ENCODE measurements at regions not wholly inside any gene's neighbourhood (a gene's known extent, or its start where the extent isn't known, plus 50 kb on each side); places are given as distances from the start of the nearest gene placed in this dataset.

GRCh38 chr15:94709319-94709718 lies 478.0 kb downstream of the MCTP2 start:
- TF ChIP-seq EP300 (IDR thresholded peaks at IDR 0.05; ENCODE audit: borderline replicate concordance in 1 of 2, low read depth in 1 of 2, low read length in 1 of 2) (no peak), CHD2 (IDR thresholded peaks at IDR 0.05; ENCODE audit: low read length, partially characterized antibody) (no peak), POLR2AphosphoS5 (IDR thresholded peaks at IDR 0.05; ENCODE audit: low read depth, low read length) (no peak)
- TF ChIP-seq, protein P1, sequence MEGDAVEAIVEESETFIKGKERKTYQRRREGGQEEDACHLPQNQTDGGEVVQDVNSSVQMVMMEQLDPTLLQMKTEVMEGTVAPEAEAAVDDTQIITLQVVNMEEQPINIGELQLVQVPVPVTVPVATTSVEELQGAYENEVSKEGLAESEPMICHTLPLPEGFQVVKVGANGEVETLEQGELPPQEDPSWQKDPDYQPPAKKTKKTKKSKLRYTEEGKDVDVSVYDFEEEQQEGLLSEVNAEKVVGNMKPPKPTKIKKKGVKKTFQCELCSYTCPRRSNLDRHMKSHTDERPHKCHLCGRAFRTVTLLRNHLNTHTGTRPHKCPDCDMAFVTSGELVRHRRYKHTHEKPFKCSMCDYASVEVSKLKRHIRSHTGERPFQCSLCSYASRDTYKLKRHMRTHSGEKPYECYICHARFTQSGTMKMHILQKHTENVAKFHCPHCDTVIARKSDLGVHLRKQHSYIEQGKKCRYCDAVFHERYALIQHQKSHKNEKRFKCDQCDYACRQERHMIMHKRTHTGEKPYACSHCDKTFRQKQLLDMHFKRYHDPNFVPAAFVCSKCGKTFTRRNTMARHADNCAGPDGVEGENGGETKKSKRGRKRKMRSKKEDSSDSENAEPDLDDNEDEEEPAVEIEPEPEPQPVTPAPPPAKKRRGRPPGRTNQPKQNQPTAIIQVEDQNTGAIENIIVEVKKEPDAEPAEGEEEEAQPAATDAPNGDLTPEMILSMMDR (IDR thresholded peaks at IDR 0.05): no peak
